IMR-90 (cell line): ENCODE measurements at regions not wholly inside any gene's neighbourhood (a gene's known extent, or its start where the extent isn't known, plus 50 kb on each side); places are given as distances from the start of the nearest gene placed in this dataset.

Source experiments
- ATAC-seq: fragments of 200-7000 bp; cut with Tn5 transposase; 2 replicates; pipeline ENCODE4 v1.9.1; 2020; ENCODE audit warnings: low read depth, mild to moderate bottlenecking, moderate library complexity
- BruUV-seq: library from RNA; stranded (reverse); fragments of 400-500 nt; replicated peaks from 2 replicates; lab custom pipeline; 2021; lab: Mats Ljungman, UMichigan
- CTCF ChIA-PET: fragments of 300-600 bp; formaldehyde crosslinking; extraction: SDS; loops from one replicate; lab custom pipeline; 2021; ENCODE audit warnings: antibody characterized with exemption; lab: Yijun Ruan, JAX
- POLR2A ChIA-PET: fragments of 300-600 bp; sonication (Branson Sonifier 250); formaldehyde crosslinking; loops from one replicate; lab custom pipeline; 2022; ENCODE audit warnings: antibody characterized with exemption; ENCODE audit not compliant: unreplicated experiment; lab: Charles Lee
- DNase-seq: peaks from one replicate; pipeline ENCODE4 v3.0.0; 2013
- H2AFZ ChIP-seq: replicated peaks from 2 replicates; pipeline ENCODE3; 2013; ENCODE audit warnings: low read length, mild to moderate bottlenecking; ENCODE audit not compliant: poor library complexity
- H2AK5ac ChIP-seq: 2 replicates; pipeline ENCODE4 v1.6.1; 2013; ENCODE audit warnings: low read depth, low read length, inconsistent platforms
- H2AK9ac ChIP-seq: replicated peaks from 2 replicates; pipeline ENCODE3; 2013; ENCODE audit warnings: mild to moderate bottlenecking, low read depth, low read length, moderate library complexity; ENCODE audit not compliant: poor library complexity
- H2BK120ac ChIP-seq: 2 replicates; pipeline ENCODE4 v1.6.1; 2013; ENCODE audit warnings: low read depth, low read length, inconsistent platforms
- H2BK15ac ChIP-seq: 3 replicates; pipeline ENCODE4 v1.6.1; 2013; ENCODE audit warnings: low read depth, low read length, inconsistent platforms
- H2BK20ac ChIP-seq: 2 replicates; pipeline ENCODE4 v1.6.1; 2013; ENCODE audit warnings: low read depth, mild to moderate bottlenecking, inconsistent platforms, low read length, moderate library complexity
- H2BK5ac ChIP-seq: 2 replicates; pipeline ENCODE4 v1.6.1; 2013; ENCODE audit warnings: mild to moderate bottlenecking, low read depth, low read length, inconsistent platforms; ENCODE audit not compliant: poor library complexity, severe bottlenecking
- H3K14ac ChIP-seq: replicated peaks from 2 replicates; pipeline ENCODE4 v1.6.1; 2013; ENCODE audit warnings: low read depth, low read length, inconsistent platforms
- H3K18ac ChIP-seq: 2 replicates; pipeline ENCODE4 v1.6.1; 2013; ENCODE audit warnings: low read depth, low read length, control low read depth
- H3K23ac ChIP-seq: 2 replicates; pipeline ENCODE4 v1.6.1; 2013; ENCODE audit warnings: low read depth, low read length, inconsistent platforms
- H3K27ac ChIP-seq: 2 replicates; pipeline ENCODE4 v1.5.1; 2013; ENCODE audit warnings: mild to moderate bottlenecking, control low read depth, low read length; ENCODE audit not compliant: insufficient read depth
- H3K27me3 ChIP-seq: 2 replicates; pipeline ENCODE4 v1.6.1; 2013; ENCODE audit warnings: low read length; ENCODE audit not compliant: control insufficient read depth, insufficient read depth
- H3K36me3 ChIP-seq: 2 replicates; pipeline ENCODE4 v1.6.1; 2013; ENCODE audit warnings: low read length, mixed read lengths; ENCODE audit not compliant: control insufficient read depth, insufficient read depth
- H3K4ac ChIP-seq: 2 replicates; pipeline ENCODE4 v1.6.1; 2013; ENCODE audit warnings: low read depth, low read length, inconsistent platforms
- H3K4me1 ChIP-seq: 2 replicates; pipeline ENCODE4 v1.6.1; 2013; ENCODE audit warnings: low read length, mixed read lengths; ENCODE audit not compliant: control insufficient read depth, insufficient read depth
- H3K4me2 ChIP-seq: 2 replicates; pipeline ENCODE4 v1.6.1; 2013; ENCODE audit warnings: low read depth, mild to moderate bottlenecking, control low read depth, low read length, moderate library complexity
- H3K4me3 ChIP-seq: 2 replicates; pipeline ENCODE4 v1.5.1; 2013; ENCODE audit warnings: low read depth, mild to moderate bottlenecking, control low read depth, low read length, moderate library complexity; ENCODE audit not compliant: insufficient read depth
- H3K56ac ChIP-seq: 2 replicates; pipeline ENCODE4 v1.6.1; 2013; ENCODE audit warnings: low read length, inconsistent platforms; ENCODE audit not compliant: insufficient read depth; ENCODE audit errors: extremely low read depth
- H3K79me1 ChIP-seq, 2 experiments: 2 replicates each; pipeline ENCODE4 v1.6.1; 2013; ENCODE audit warnings: low read length in 2 of 2, inconsistent platforms in 1 of 2, low read depth in 1 of 2
- H3K9ac ChIP-seq: 2 replicates; pipeline ENCODE4 v1.6.1; 2013; ENCODE audit warnings: low read depth, low read length, control low read depth
- H3K9me1 ChIP-seq: 2 replicates; pipeline ENCODE4 v1.6.1; 2013; ENCODE audit warnings: low read length, inconsistent platforms; ENCODE audit not compliant: insufficient read depth
- H3K9me3 ChIP-seq: 2 replicates; pipeline ENCODE4 v1.6.1; 2013; ENCODE audit warnings: low read length; ENCODE audit not compliant: control insufficient read depth, insufficient read depth
- H4K20me1 ChIP-seq: 2 replicates; pipeline ENCODE4 v1.6.1; 2013; ENCODE audit warnings: low read length, inconsistent platforms; ENCODE audit not compliant: insufficient read depth
- H4K5ac ChIP-seq: 2 replicates; pipeline ENCODE4 v1.6.1; 2013; ENCODE audit warnings: mild to moderate bottlenecking, low read depth, low read length, control low read depth
- H4K8ac ChIP-seq, 2 experiments: 2 replicates each; pipeline ENCODE4 v1.6.1; 2013; ENCODE audit warnings: low read depth in 2 of 2, low read length in 2 of 2, control low read depth in 1 of 2, inconsistent platforms in 1 of 2
- H4K91ac ChIP-seq: 2 replicates; pipeline ENCODE4 v1.6.1; 2013; ENCODE audit warnings: low read depth, low read length, inconsistent platforms; ENCODE audit not compliant: insufficient read depth
- BHLHE40 ChIP-seq: fragments of 150-350 bp; IDR thresholded peaks from 2 replicates; pipeline ENCODE4 v1.6.1; 2016; ENCODE audit warnings: mild to moderate bottlenecking, low read depth, low read length
- CEBPB ChIP-seq: IDR thresholded peaks from 2 replicates; pipeline ENCODE4 v1.6.1; 2012; ENCODE audit warnings: low read depth, low read length, improper control_type of control experiment
- CHD1 ChIP-seq: IDR thresholded peaks from 2 replicates; pipeline ENCODE4 v1.6.1; 2012; ENCODE audit warnings: low read depth, low read length, improper control_type of control experiment
- CTCF ChIP-seq: conservative IDR thresholded peaks from 2 replicates; pipeline ENCODE4 v1.5.1; 2012; ENCODE audit warnings: mild to moderate bottlenecking, low read depth, low read length, improper control_type of control experiment
- ELK1 ChIP-seq: fragments of 150-350 bp; IDR thresholded peaks from 2 replicates; pipeline ENCODE4 v1.6.1; 2016; ENCODE audit warnings: low read depth, mild to moderate bottlenecking, low read length, moderate library complexity, borderline replicate concordance
- FOS ChIP-seq: fragments of 150-350 bp; IDR thresholded peaks from 2 replicates; pipeline ENCODE4 v1.6.1; 2016; ENCODE audit warnings: low read depth, low read length
- MAFK ChIP-seq: IDR thresholded peaks from 2 replicates; pipeline ENCODE4 v1.6.1; 2012; ENCODE audit warnings: low read depth, low read length, improper control_type of control experiment
- MAZ ChIP-seq: IDR thresholded peaks from 2 replicates; pipeline ENCODE4 v1.6.1; 2012; ENCODE audit warnings: low read depth, mild to moderate bottlenecking, low read length, improper control_type of control experiment, moderate library complexity, borderline replicate concordance
- POLR2A ChIP-seq: IDR thresholded peaks from 2 replicates; pipeline ENCODE4 v1.6.1; 2012; ENCODE audit warnings: mild to moderate bottlenecking, low read depth, low read length
- RCOR1 ChIP-seq: IDR thresholded peaks from 2 replicates; pipeline ENCODE4 v1.6.1; 2012; ENCODE audit warnings: mild to moderate bottlenecking, low read length, improper control_type of control experiment; ENCODE audit not compliant: insufficient replicate concordance
- USF2 ChIP-seq: fragments of 150-350 bp; IDR thresholded peaks from 2 replicates; pipeline ENCODE4 v1.6.1; 2017; ENCODE audit warnings: mild to moderate bottlenecking, antibody characterized with exemption, low read length, low read depth
- WGBS, 2 experiments: methylation state at CpG; one replicate each; pipeline versions ENCODE4 v1.1.5 to v1.1.7; 2013; ENCODE audit warnings: missing lambda C conversion rate in 2 of 2; ENCODE audit not compliant: insufficient read length in 1 of 2; ENCODE audit errors: extremely low coverage in 2 of 2; 5-methylcytosine and 5-hydroxymethylcytosine counted together
- dilution Hi-C: fragments of 300-500 bp; cut with HindIII; formaldehyde crosslinking; loops from one replicate; pipeline ENCODE4 v1.14.3; 2018; ENCODE audit warnings: low sequenced_read_pairs; ENCODE audit not compliant: unreplicated experiment
- in situ Hi-C: fragments of 300-500 bp; cut with MboI; formaldehyde crosslinking; loops from 3 replicates; pipeline ENCODE4 v1.14.3; 2019; ENCODE audit warnings: low sequenced_read_pairs, inconsistent platforms, mixed read lengths
- intact Hi-C: fragments of 100-400 bp; cut with micrococcal nuclease; formaldehyde crosslinking; loops from 2 replicates; pipeline ENCODE4 v1.10.0; 2022

GRCh38 chr5:2886531-2886930, 135.1 kb upstream of the IRX2 start:
- ATAC-seq: no peak
- Histone ChIP-seq H4K5ac (no peak overlapping the region), H3K4me3 (no peak overlapping the region), H2BK5ac (no peak overlapping the region), H2AK9ac (no peak overlapping the region), H3K4me1 (no peaks in the 10 kb centered on the region), H3K14ac (no peak overlapping the region), H3K9me1 (no peaks in the 10 kb centered on the region), H3K27ac (no peak overlapping the region), H2BK20ac (no peak overlapping the region), H3K27me3 (no peaks in the 10 kb centered on the region), H3K23ac (no peak overlapping the region), H3K18ac (no peak overlapping the region), H3K4me2 (no peak overlapping the region), H3K56ac (no peak overlapping the region), H2AK5ac (no peak overlapping the region), H3K9me3 (peaks cover 34% of the 10 kb centered on the region), H3K79me1 (no peaks in the 10 kb centered on the region), H3K9ac (no peak overlapping the region), H3K36me3 (no peaks in the 10 kb centered on the region), H2AFZ (no peak overlapping the region), H4K8ac (no peak overlapping the region), H3K4ac (no peak overlapping the region), H4K91ac (no peak overlapping the region), H2BK15ac (no peak overlapping the region), H4K20me1 (no peaks in the 10 kb centered on the region), H2BK120ac (no peak overlapping the region)
- no TSS peak for BruUV-seq
- no peak for TF ChIP-seq BHLHE40
- no peak for TF ChIP-seq USF2
- no peak for TF ChIP-seq CEBPB
- TF ChIP-seq POLR2A: no peak
- TF ChIP-seq CHD1: no peak
- TF ChIP-seq MAZ: no peak
- no peak for TF ChIP-seq RCOR1
- no peak for TF ChIP-seq ELK1
- no peak for TF ChIP-seq CTCF
- no peak for TF ChIP-seq MAFK
- TF ChIP-seq FOS: no peak
- no peak for DNase-seq
- intact Hi-C loops: no loop called here
- in situ Hi-C loops: no loop called here
- dilution Hi-C loops: no loop called here
- POLR2A ChIA-PET: no interaction called here
- WGBS, 2 experiments: no CpG with 5 or more reads among the region's 3 CpGs
- CTCF ChIA-PET: no interaction called here
